Esophagus squamous epithelium (tissue), 5 donors: ENCODE measurements at regions not wholly inside any gene's neighbourhood (a gene's known extent, or its start where the extent isn't known, plus 50 kb on each side); places are given as distances from the start of the nearest gene placed in this dataset.

Experiments used
- DNase-seq: peaks from one replicate; lab custom pipeline; 2025; lab: John Stamatoyannopoulos, UW
- H3K27ac ChIP-seq, 4 donors: fragments of 200-600 bp; sonication (generic); one replicate each; pipeline ENCODE4 v1.5.1; 2016 to 2019; ENCODE audit warnings: mild to moderate bottlenecking in 1 of 4
- H3K27me3 ChIP-seq, 4 donors: fragments of 200-600 bp; sonication (generic); 1 replicate in 3 of 4; 2 replicates in 1 of 4; pipeline versions ENCODE4 v1.5.1 to v1.6.0; 2017 to 2021; ENCODE audit warnings: antibody characterized with exemption in 1 of 4
- H3K36me3 ChIP-seq, 3 donors: fragments of 200-600 bp; sonication (generic); one replicate each; pipeline ENCODE4 v1.5.1; 2016 to 2019
- H3K4me1 ChIP-seq, 3 donors: fragments of 200-600 bp; sonication (generic); one replicate each; pipeline ENCODE4 v1.5.1; 2017 to 2019
- H3K4me3 ChIP-seq, 4 donors: fragments of 200-600 bp; sonication (generic); 1 replicate in 3 of 4; 2 replicates in 1 of 4; pipeline ENCODE4 v1.5.1; 2016 to 2019; ENCODE audit warnings: mild to moderate bottlenecking in 2 of 4, moderate library complexity in 1 of 4
- H3K9me3 ChIP-seq, 3 donors: fragments of 200-600 bp; sonication (generic); one replicate each; pipeline ENCODE4 v1.5.1; 2016 to 2019
- POLR2A ChIP-seq, 4 donors: fragments of 450-650 bp; IDR thresholded peaks; one replicate each; pipeline ENCODE4 v1.6.1; 2017; ENCODE audit warnings: antibody characterized with exemption in 4 of 4, mild to moderate bottlenecking in 4 of 4, moderate library complexity in 3 of 4
- WGBS, 2 donors: methylation state at CpG; one replicate each; pipeline ENCODE4 v1.1.5; 2018; 5-methylcytosine and 5-hydroxymethylcytosine counted together
- intact Hi-C: fragments of 100-400 bp; cut with DNase I; formaldehyde crosslinking; loops from one replicate; pipeline ENCODE4 v1.15.0; 2022
- TF ChIP-seq, protein P1 (sequence below), 6 experiments: fragments of 450-650 bp in 4 of 6; fragments of 200-600 bp in 2 of 6; sonication (generic) in 2 of 6; IDR thresholded peaks; one replicate each; pipeline ENCODE4 v1.5.1; 2016 to 2019; ENCODE audit warnings: antibody characterized with exemption in 6 of 6, mild to moderate bottlenecking in 4 of 6, moderate library complexity in 4 of 6
- donor health status: DM: yes; HTN: yes; CAD: no.

DNA sequence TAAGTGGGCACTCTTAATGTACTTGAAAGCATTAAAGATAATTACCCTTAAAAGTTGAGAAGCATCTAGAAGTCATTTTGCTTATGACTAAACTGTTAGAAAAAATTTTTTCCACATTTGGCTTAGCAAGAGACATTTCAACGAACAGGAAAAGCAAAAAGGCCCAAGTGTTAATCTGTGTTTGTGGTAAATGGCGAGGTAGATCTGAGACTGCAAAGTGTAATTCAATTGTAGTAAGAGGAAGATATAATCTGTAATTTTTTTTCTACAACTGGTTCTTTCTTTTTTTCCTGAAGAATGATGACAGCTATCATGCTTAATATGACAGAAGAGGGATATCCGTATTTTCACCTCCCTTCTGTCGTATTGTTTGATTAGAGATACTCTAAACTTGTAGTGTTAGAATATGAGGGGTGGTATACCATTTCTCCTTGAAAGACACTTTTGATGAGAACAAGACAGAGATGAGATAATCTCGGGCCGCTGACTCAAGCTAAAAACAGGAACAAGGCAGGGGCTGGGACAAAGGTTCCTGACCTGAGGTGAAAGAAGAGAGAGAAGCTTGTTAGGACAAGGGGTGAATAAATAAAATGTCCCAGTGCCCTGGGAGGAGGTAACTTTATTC, 459.3 kb upstream of the ZNF608 start:
- TF ChIP-seq POLR2A (IDR thresholded peaks at IDR 0.05) = no peak
- TF ChIP-seq, protein P1, sequence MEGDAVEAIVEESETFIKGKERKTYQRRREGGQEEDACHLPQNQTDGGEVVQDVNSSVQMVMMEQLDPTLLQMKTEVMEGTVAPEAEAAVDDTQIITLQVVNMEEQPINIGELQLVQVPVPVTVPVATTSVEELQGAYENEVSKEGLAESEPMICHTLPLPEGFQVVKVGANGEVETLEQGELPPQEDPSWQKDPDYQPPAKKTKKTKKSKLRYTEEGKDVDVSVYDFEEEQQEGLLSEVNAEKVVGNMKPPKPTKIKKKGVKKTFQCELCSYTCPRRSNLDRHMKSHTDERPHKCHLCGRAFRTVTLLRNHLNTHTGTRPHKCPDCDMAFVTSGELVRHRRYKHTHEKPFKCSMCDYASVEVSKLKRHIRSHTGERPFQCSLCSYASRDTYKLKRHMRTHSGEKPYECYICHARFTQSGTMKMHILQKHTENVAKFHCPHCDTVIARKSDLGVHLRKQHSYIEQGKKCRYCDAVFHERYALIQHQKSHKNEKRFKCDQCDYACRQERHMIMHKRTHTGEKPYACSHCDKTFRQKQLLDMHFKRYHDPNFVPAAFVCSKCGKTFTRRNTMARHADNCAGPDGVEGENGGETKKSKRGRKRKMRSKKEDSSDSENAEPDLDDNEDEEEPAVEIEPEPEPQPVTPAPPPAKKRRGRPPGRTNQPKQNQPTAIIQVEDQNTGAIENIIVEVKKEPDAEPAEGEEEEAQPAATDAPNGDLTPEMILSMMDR (IDR thresholded peaks at IDR 0.05) = no peak
- H3K4me1 ChIP-seq = peaks cover 0 to 9% (median 0%) of the 10 kb centered on the region in 3 donors
- no peaks in the 10 kb centered on the region for H3K36me3 ChIP-seq
- H3K27me3 ChIP-seq = no peaks in the 10 kb centered on the region
- no peak overlapping the region for H3K4me3 ChIP-seq
- no peak overlapping the region for H3K27ac ChIP-seq
- no peak for DNase-seq
- 75 to 78% methylated on average over 6 of the region's 6 CpGs for WGBS, 2 donors
- H3K9me3 ChIP-seq = no peaks in the 10 kb centered on the region
- intact Hi-C loops = no loop called here

DNA sequence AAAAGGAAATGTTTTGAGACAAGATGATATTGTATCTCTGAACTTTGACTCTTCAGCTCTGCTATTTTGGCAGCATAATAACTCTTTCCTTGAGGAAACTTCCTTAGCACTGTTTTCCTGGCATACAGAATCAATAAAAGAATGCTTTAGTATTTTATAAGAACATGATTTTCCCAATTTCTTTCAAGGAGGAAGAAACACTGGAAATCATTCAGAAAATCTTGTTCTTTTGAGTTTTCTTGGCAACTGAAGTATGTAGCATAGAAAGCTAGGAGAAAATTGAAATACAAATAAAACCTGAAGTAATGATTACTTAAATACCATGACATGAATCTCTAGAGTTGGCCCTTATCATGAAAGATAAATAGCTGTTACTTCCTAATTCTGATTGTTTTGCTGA, 461.4 kb upstream of the ZNF608 start:
- no peaks in the 10 kb centered on the region for H3K36me3 ChIP-seq
- no peak for DNase-seq
- no peak overlapping the region for H3K4me3 ChIP-seq
- H3K27me3 ChIP-seq = no peaks in the 10 kb centered on the region
- no peak overlapping the region for H3K27ac ChIP-seq
- H3K9me3 ChIP-seq = no peaks in the 10 kb centered on the region
- peaks cover 0 to 9% (median 0%) of the 10 kb centered on the region in 3 donors for H3K4me1 ChIP-seq
- intact Hi-C loops = no loop called here
- no peak for TF ChIP-seq POLR2A (IDR thresholded peaks at IDR 0.05)
- TF ChIP-seq, protein P1 (IDR thresholded peaks at IDR 0.05) = no peak

DNA sequence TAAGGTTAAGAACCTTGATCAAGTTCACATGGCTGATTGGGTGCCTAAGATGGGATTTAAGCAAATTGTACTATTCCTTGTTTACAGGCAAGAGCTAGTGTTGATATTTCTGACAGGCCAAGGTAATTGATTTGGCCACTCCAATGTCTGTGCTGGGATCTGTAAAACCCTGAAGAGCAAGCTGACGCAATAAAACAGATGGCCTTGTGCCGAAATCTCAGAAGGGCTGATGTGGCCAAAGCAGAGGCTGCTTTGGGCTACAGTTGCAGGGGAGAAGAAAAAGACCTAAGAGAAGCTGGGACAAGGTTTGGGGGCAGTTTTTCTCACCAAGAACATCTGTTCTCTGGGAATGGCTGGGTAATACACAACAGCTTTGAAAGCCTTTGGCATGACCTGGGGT, 463.2 kb upstream of the ZNF608 start:
- 69 to 81% methylated on average over 2 of the region's 2 CpGs for WGBS, 2 donors
- no peak for DNase-seq
- intact Hi-C loops = no loop called here

DNA sequence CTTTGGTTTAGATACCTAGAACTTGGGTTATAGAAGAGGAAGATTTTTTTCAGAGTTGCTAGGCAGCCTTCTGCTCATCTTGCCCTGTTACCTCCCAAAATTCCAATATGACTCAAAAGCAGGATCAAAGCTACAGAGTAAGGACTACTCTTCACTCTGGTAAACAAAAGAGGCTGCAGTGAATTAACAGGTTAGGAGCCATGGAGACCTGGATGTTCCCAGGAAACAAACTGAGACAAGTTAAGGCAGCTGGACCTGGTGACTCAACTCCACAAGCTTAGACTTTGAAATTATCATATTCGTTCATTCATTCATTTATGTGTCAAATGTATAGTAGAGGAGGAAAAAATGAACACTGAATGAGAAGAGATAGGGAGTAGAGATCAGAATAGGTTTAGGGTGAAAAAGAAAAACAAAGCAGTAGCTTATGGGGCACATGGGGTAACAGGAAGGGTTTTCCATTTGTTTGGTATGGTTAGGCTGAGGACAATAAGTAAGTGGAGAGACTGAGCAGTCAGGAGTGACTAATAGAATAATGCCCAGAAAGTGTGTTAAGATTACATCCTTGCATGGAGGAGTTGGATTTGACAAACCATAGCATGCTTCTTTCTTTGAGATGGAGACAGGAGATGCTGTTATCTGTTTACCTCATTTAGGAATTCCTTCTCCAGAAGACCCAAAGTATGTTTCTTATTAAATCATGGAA, 464.0 kb upstream of the ZNF608 start:
- DNase-seq = no peak
- H3K9me3 ChIP-seq = no peaks in the 10 kb centered on the region
- no peaks in the 10 kb centered on the region for H3K27me3 ChIP-seq
- H3K27ac ChIP-seq = no peak overlapping the region
- intact Hi-C loops = no loop called here
- peaks cover 0 to 11% (median 0%) of the 10 kb centered on the region in 3 donors for H3K4me1 ChIP-seq
- TF ChIP-seq, protein P1 (IDR thresholded peaks at IDR 0.05) = no peak
- TF ChIP-seq POLR2A (IDR thresholded peaks at IDR 0.05) = no peak
- no peaks in the 10 kb centered on the region for H3K36me3 ChIP-seq
- H3K4me3 ChIP-seq = no peak overlapping the region
- 0 to 48% methylated on average over 1 of the region's 1 CpG for WGBS, 2 donors

More for the DNA sequence above, 463.2 kb upstream of the ZNF608 start:
- TF ChIP-seq POLR2A (IDR thresholded peaks at IDR 0.05) = no peak
- TF ChIP-seq, protein P1 (IDR thresholded peaks at IDR 0.05) = no peak
- no peaks in the 10 kb centered on the region for H3K27me3 ChIP-seq
- no peak overlapping the region for H3K27ac ChIP-seq
- no peaks in the 10 kb centered on the region for H3K36me3 ChIP-seq
- no peak overlapping the region for H3K4me3 ChIP-seq
- no peaks in the 10 kb centered on the region for H3K9me3 ChIP-seq
- H3K4me1 ChIP-seq = peaks cover 0 to 9% (median 0%) of the 10 kb centered on the region in 3 donors

DNA sequence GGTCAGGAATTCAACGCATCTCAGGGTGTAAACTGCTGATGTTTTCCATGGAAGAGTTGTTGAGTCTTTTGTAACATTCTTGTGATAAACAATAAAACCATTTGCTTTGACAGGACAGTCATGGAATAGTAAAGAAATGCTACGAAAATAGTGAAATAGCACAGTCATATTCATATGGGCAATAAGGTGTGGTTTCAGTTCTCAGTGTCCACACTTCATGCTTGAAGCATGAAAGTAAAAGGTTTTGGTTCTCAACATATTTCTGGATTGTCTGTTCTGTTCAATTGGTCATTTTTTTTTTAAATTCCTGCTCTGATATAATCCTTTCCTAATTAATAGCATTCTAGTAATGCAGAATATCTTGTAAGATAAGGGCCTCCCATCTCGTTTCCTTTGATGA, 467.6 kb upstream of the ZNF608 start:
- H3K4me3 ChIP-seq = no peak overlapping the region
- H3K9me3 ChIP-seq = no peaks in the 10 kb centered on the region
- no peaks in the 10 kb centered on the region for H3K27me3 ChIP-seq
- intact Hi-C loops = no loop called here
- TF ChIP-seq, protein P1 (IDR thresholded peaks at IDR 0.05) = no peak
- TF ChIP-seq POLR2A (IDR thresholded peaks at IDR 0.05) = no peak
- no peak overlapping the region for H3K27ac ChIP-seq
- DNase-seq = no peak
- H3K4me1 ChIP-seq = peaks cover 0 to 13% (median 0%) of the 10 kb centered on the region in 3 donors
- 87 to 88% methylated on average over 3 of the region's 3 CpGs for WGBS, 2 donors
- H3K36me3 ChIP-seq = no peaks in the 10 kb centered on the region
